ENCODE measurements at regions not wholly inside any gene's neighbourhood (a gene's known extent, or its start where the extent isn't known, plus 50 kb on each side); places are given as distances from the start of the nearest gene placed in this dataset.
"Not testable (repeated sequence)": the region's sequence is repeated elsewhere in the genome, so short reads cannot be mapped to it uniquely, and the experiment has no call there.

- DNase-seq = no peak
These were observed 244.2 kb downstream of the RFPL4B start for GRCh38 chr6:112591329-112591728.

GRCh38 chr6:112592159-112592558, 245.0 kb downstream of the RFPL4B start:
- no peak for DNase-seq

GRCh38 chr6:112594886-112595594, 247.9 kb downstream of the RFPL4B start:
- DNase-seq = no peak

- no peak for DNase-seq
These were observed 248.7 kb downstream of the RFPL4B start for GRCh38 chr6:112595841-112596240.

- DNase-seq = no peak
These were observed 250.0 kb downstream of the RFPL4B start for GRCh38 chr6:112597176-112597575.

GRCh38 chr6:112600168-112600567, 253.0 kb downstream of the RFPL4B start:
- no peak for DNase-seq

- DNase-seq = no peak
These were observed 256.6 kb downstream of the RFPL4B start for GRCh38 chr6:112603726-112604125.

- DNase-seq = no peak
These were observed 259.7 kb downstream of the RFPL4B start for GRCh38 chr6:112606656-112607435.

- not testable (repeated sequence) for DNase-seq
These were observed 261.8 kb downstream of the RFPL4B start for GRCh38 chr6:112608925-112609324.

- no peak for DNase-seq
These were observed 266.3 kb downstream of the RFPL4B start for GRCh38 chr6:112613410-112613809.

- DNase-seq = no peak
These were observed 271.7 kb downstream of the RFPL4B start for GRCh38 chr6:112618849-112619248.

GRCh38 chr6:112620812-112621569, 273.9 kb downstream of the RFPL4B start:
- DNase-seq = no peak

GRCh38 chr6:112622036-112622435, 274.9 kb downstream of the RFPL4B start:
- DNase-seq = no peak

- no peak for DNase-seq
These were observed 279.4 kb downstream of the RFPL4B start for GRCh38 chr6:112626468-112627082.

GRCh38 chr6:112634376-112634775, 287.2 kb downstream of the RFPL4B start:
- DNase-seq = no peak

GRCh38 chr6:112636650-112637262, 289.6 kb downstream of the RFPL4B start:
- no peak for DNase-seq

- DNase-seq = no peak
These were observed 292.3 kb downstream of the RFPL4B start for GRCh38 chr6:112639391-112639831.

GRCh38 chr6:112640891-112641290, 293.8 kb downstream of the RFPL4B start:
- no peak for DNase-seq

GRCh38 chr6:112649853-112650252, 302.7 kb downstream of the RFPL4B start:
- DNase-seq = no peak

GRCh38 chr6:112651239-112651638, 304.1 kb downstream of the RFPL4B start:
- no peak for DNase-seq

GRCh38 chr6:112659912-112660311, 312.8 kb downstream of the RFPL4B start:
- no peak for DNase-seq

GRCh38 chr6:112660626-112661025, 313.5 kb downstream of the RFPL4B start:
- DNase-seq = no peak

- DNase-seq = no peak
These were observed 316.6 kb downstream of the RFPL4B start for GRCh38 chr6:112663698-112664097.

Data from suppressor macrophage treated with lipopolysaccharide for 4 hours (primary cell).